Immature natural killer cell (primary cell): ENCODE measurements at regions not wholly inside any gene's neighbourhood (a gene's known extent, or its start where the extent isn't known, plus 50 kb on each side); places are given as distances from the start of the nearest gene placed in this dataset.

Experiments
- DNase-seq, 3 donors: peaks; one replicate each; pipeline ENCODE4 v3.0.0; 2022; ENCODE audit warnings: mixed read lengths in 1 of 3
- H3K27ac Mint-ChIP-seq, 6 donors: one replicate each; pipeline ENCODE4 v1.8.0; 2020; ENCODE audit warnings: mixed read lengths in 6 of 6, mild to moderate bottlenecking in 5 of 6, inconsistent platforms in 4 of 6, moderate library complexity in 3 of 6
- H3K27me3 Mint-ChIP-seq, 3 donors: one replicate each; pipeline ENCODE4 v1.8.0; 2020 to 2021; ENCODE audit warnings: low read depth in 3 of 3, mild to moderate bottlenecking in 3 of 3, mixed read lengths in 3 of 3, moderate library complexity in 3 of 3, inconsistent platforms in 1 of 3
- H3K36me3 Mint-ChIP-seq, 3 donors: one replicate each; pipeline ENCODE4 v1.8.0; 2020; ENCODE audit warnings: mixed read lengths in 3 of 3, inconsistent platforms in 2 of 3, mild to moderate bottlenecking in 2 of 3
- H3K4me1 Mint-ChIP-seq, 2 donors: one replicate each; pipeline ENCODE4 v1.8.0; 2020; ENCODE audit warnings: inconsistent platforms in 2 of 2, mild to moderate bottlenecking in 2 of 2, mixed read lengths in 2 of 2, moderate library complexity in 1 of 2
- H3K4me3 Mint-ChIP-seq, 5 donors: one replicate each; pipeline ENCODE4 v1.8.0; 2020; ENCODE audit warnings: mild to moderate bottlenecking in 5 of 5, mixed read lengths in 5 of 5, inconsistent platforms in 3 of 5, moderate library complexity in 3 of 5
- H3K9me3 Mint-ChIP-seq, 6 donors: one replicate each; pipeline ENCODE4 v1.8.0; 2020; ENCODE audit warnings: mild to moderate bottlenecking in 6 of 6, mixed read lengths in 6 of 6, inconsistent platforms in 4 of 6, moderate library complexity in 3 of 6

- peaks cover 0 to 3% (median 1%) of the 10 kb centered on the region in 6 donors for H3K9me3 Mint-ChIP-seq
- H3K4me3 Mint-ChIP-seq, result no peak overlapping the region
- H3K4me1 Mint-ChIP-seq, result no peaks in the 10 kb centered on the region
- peaks cover 0 to 2% (median 0%) of the 10 kb centered on the region in 3 donors for H3K27me3 Mint-ChIP-seq
- no peak for DNase-seq
- no peaks in the 10 kb centered on the region for H3K36me3 Mint-ChIP-seq
- H3K27ac Mint-ChIP-seq, result no peak overlapping the region
Observed at GRCh38 chr3:102574355-102574754, 139.5 kb downstream of the ZPLD1 start.

- Mint-ChIP-seq H3K4me1 (no peaks in the 10 kb centered on the region), H3K27ac (no peak overlapping the region), H3K9me3 (peaks cover 0 to 2% (median 0%) of the 10 kb centered on the region in 6 donors), H3K36me3 (no peaks in the 10 kb centered on the region), H3K27me3 (peaks cover 0 to 2% (median 0%) of the 10 kb centered on the region in 3 donors), H3K4me3 (no peak overlapping the region)
- DNase-seq, result no peak
Observed at GRCh38 chr3:102576651-102577050, 141.8 kb downstream of the ZPLD1 start.

- H3K27me3 Mint-ChIP-seq, result peaks cover 0 to 2% (median 0%) of the 10 kb centered on the region in 3 donors
- peaks cover 0 to 2% (median 0%) of the 10 kb centered on the region in 6 donors for H3K9me3 Mint-ChIP-seq
- H3K27ac Mint-ChIP-seq, result no peak overlapping the region
- DNase-seq, result no peak
- H3K4me3 Mint-ChIP-seq, result no peak overlapping the region
- H3K4me1 Mint-ChIP-seq, result no peaks in the 10 kb centered on the region
- H3K36me3 Mint-ChIP-seq, result no peaks in the 10 kb centered on the region
Observed at GRCh38 chr3:102577082-102577789, 142.4 kb downstream of the ZPLD1 start.

GRCh38 chr3:102580760-102581159, 145.9 kb downstream of the ZPLD1 start:
- no peak overlapping the region for H3K4me3 Mint-ChIP-seq

GRCh38 chr3:102586485-102586884, 151.7 kb downstream of the ZPLD1 start:
- Mint-ChIP-seq H3K9me3 (peaks cover 0 to 5% (median 0%) of the 10 kb centered on the region in 6 donors), H3K36me3 (no peaks in the 10 kb centered on the region), H3K4me3 (no peak overlapping the region), H3K27ac (no peak overlapping the region), H3K4me1 (no peaks in the 10 kb centered on the region), H3K27me3 (peaks cover 0 to 5% (median 2%) of the 10 kb centered on the region in 3 donors)
- DNase-seq, result no peak

More at GRCh38 chr3:102580760-102581159, 145.9 kb downstream of the ZPLD1 start:
- DNase-seq, result no peak
- H3K4me1 Mint-ChIP-seq, result no peaks in the 10 kb centered on the region
- H3K27me3 Mint-ChIP-seq, result peaks cover 0 to 2% (median 0%) of the 10 kb centered on the region in 3 donors
- H3K27ac Mint-ChIP-seq, result no peak overlapping the region
- H3K36me3 Mint-ChIP-seq, result no peaks in the 10 kb centered on the region
- no peaks in the 10 kb centered on the region for H3K9me3 Mint-ChIP-seq

GRCh38 chr3:102593812-102594602, 159.2 kb downstream of the ZPLD1 start:
- Mint-ChIP-seq H3K36me3 (no peaks in the 10 kb centered on the region), H3K9me3 (peaks cover 0 to 8% (median 0%) of the 10 kb centered on the region in 6 donors), H3K27ac (no peak overlapping the region), H3K4me3 (no peak overlapping the region), H3K27me3 (peaks cover 0 to 2% (median 1%) of the 10 kb centered on the region in 3 donors), H3K4me1 (no peaks in the 10 kb centered on the region)
- no peak for DNase-seq

- H3K4me3 Mint-ChIP-seq, result no peak overlapping the region
- H3K36me3 Mint-ChIP-seq, result no peaks in the 10 kb centered on the region
Observed at GRCh38 chr3:102595057-102595456, 160.2 kb downstream of the ZPLD1 start.

GRCh38 chr3:102599819-102600576, 165.2 kb downstream of the ZPLD1 start:
- DNase-seq, result no peak
- H3K9me3 Mint-ChIP-seq, result peaks cover 0 to 5% (median 1%) of the 10 kb centered on the region in 6 donors
- H3K27ac Mint-ChIP-seq, result no peak overlapping the region
- no peak overlapping the region for H3K4me3 Mint-ChIP-seq
- no peaks in the 10 kb centered on the region for H3K4me1 Mint-ChIP-seq
- peaks cover 0 to 3% (median 0%) of the 10 kb centered on the region in 3 donors for H3K27me3 Mint-ChIP-seq
- H3K36me3 Mint-ChIP-seq, result no peaks in the 10 kb centered on the region

More at GRCh38 chr3:102595057-102595456, 160.2 kb downstream of the ZPLD1 start:
- DNase-seq, result no peak
- Mint-ChIP-seq H3K27ac (no peak overlapping the region), H3K27me3 (peaks cover 0 to 3% (median 1%) of the 10 kb centered on the region in 3 donors), H3K9me3 (peaks cover 0 to 10% (median 0%) of the 10 kb centered on the region in 6 donors), H3K4me1 (no peaks in the 10 kb centered on the region)

GRCh38 chr3:102605153-102605552, 170.3 kb downstream of the ZPLD1 start:
- Mint-ChIP-seq H3K27me3 (peaks cover 0 to 3% (median 0%) of the 10 kb centered on the region in 3 donors), H3K4me1 (no peaks in the 10 kb centered on the region), H3K27ac (no peak overlapping the region), H3K36me3 (no peaks in the 10 kb centered on the region), H3K9me3 (peaks cover 0 to 9% (median 1%) of the 10 kb centered on the region in 6 donors), H3K4me3 (no peak overlapping the region)
- no peak for DNase-seq

GRCh38 chr3:102608875-102609274, 174.1 kb downstream of the ZPLD1 start:
- Mint-ChIP-seq H3K36me3 (no peaks in the 10 kb centered on the region), H3K9me3 (peaks cover 0 to 11% (median 5%) of the 10 kb centered on the region in 6 donors), H3K4me1 (no peaks in the 10 kb centered on the region), H3K4me3 (no peak overlapping the region), H3K27ac (no peak overlapping the region), H3K27me3 (peaks cover 0 to 3% (median 0%) of the 10 kb centered on the region in 3 donors)
- DNase-seq, result no peak

GRCh38 chr3:102614021-102614569, 179.3 kb downstream of the ZPLD1 start:
- Mint-ChIP-seq H3K36me3 (no peaks in the 10 kb centered on the region), H3K4me1 (no peaks in the 10 kb centered on the region), H3K9me3 (peaks cover 0 to 12% (median 5%) of the 10 kb centered on the region in 6 donors), H3K27ac (no peak overlapping the region), H3K4me3 (no peak overlapping the region), H3K27me3 (no peaks in the 10 kb centered on the region)
- no peak for DNase-seq

- Mint-ChIP-seq H3K27me3 (no peaks in the 10 kb centered on the region), H3K4me1 (no peaks in the 10 kb centered on the region), H3K4me3 (no peak overlapping the region), H3K36me3 (no peaks in the 10 kb centered on the region), H3K27ac (no peak overlapping the region), H3K9me3 (peaks cover 0 to 12% (median 5%) of the 10 kb centered on the region in 6 donors)
- DNase-seq, result no peak
Observed at GRCh38 chr3:102614585-102614984, 179.8 kb downstream of the ZPLD1 start.

- Mint-ChIP-seq H3K4me1 (no peaks in the 10 kb centered on the region), H3K4me3 (no peak overlapping the region), H3K27me3 (peaks cover 0 to 2% (median 0%) of the 10 kb centered on the region in 3 donors), H3K9me3 (peaks cover 0 to 16% (median 3%) of the 10 kb centered on the region in 6 donors), H3K36me3 (peaks cover 0 to 4% (median 0%) of the 10 kb centered on the region in 3 donors), H3K27ac (no peak overlapping the region)
- no peak for DNase-seq
Observed at GRCh38 chr3:102617381-102617780, 182.6 kb downstream of the ZPLD1 start.
